Esophagus muscularis mucosa (tissue), 4 donors: ENCODE measurements at regions not wholly inside any gene's neighbourhood (a gene's known extent, or its start where the extent isn't known, plus 50 kb on each side); places are given as distances from the start of the nearest gene placed in this dataset.

Source experiments
- CTCF ChIP-seq, 3 experiments: fragments of 200-600 bp in 2 of 3; fragments of 450-650 bp in 1 of 3; sonication (generic) in 2 of 3; IDR thresholded peaks; one replicate each; pipeline ENCODE4 v1.5.1; 2017 to 2019; ENCODE audit warnings: antibody characterized with exemption in 3 of 3, mild to moderate bottlenecking in 2 of 3, moderate library complexity in 1 of 3
- EP300 ChIP-seq: sonication (generic); formaldehyde crosslinking; IDR thresholded peaks from one replicate; pipeline ENCODE4 v1.6.1; 2017; ENCODE audit warnings: antibody characterized with exemption
- POLR2A ChIP-seq: fragments of 450-650 bp; IDR thresholded peaks from one replicate; pipeline ENCODE4 v1.6.1; 2017; ENCODE audit warnings: antibody characterized with exemption, moderate library complexity, mild to moderate bottlenecking, low read depth
- POLR2AphosphoS5 ChIP-seq, 2 donors: sonication (generic); formaldehyde crosslinking; IDR thresholded peaks; one replicate each; pipeline ENCODE4 v1.6.1; 2017; ENCODE audit warnings: antibody characterized with exemption in 2 of 2

- TF ChIP-seq POLR2A = no peak
- TF ChIP-seq CTCF (IDR thresholded peaks at IDR 0.05) = no peak
- no peak for TF ChIP-seq EP300
- TF ChIP-seq POLR2AphosphoS5 (IDR thresholded peaks at IDR 0.05) = no peak
Observed at GRCh38 chr10:57260175-57260574, 899.1 kb upstream of the ZWINT start.
